HG03097 (cell line): ENCODE measurements at regions not wholly inside any gene's neighbourhood (a gene's known extent, or its start where the extent isn't known, plus 50 kb on each side); places are given as distances from the start of the nearest gene placed in this dataset.

Source experiments
- ATAC-seq: cut with Tn5 transposase; IDR thresholded peaks from one replicate; pipeline ENCODE4 v1.9.1; 2021; ENCODE audit not compliant: unreplicated experiment, low FRiP score

GRCh38 chr20:6882561-6883291, 115.2 kb downstream of the BMP2 start:
- ATAC-seq: no peak

- no peak for ATAC-seq
Observed at GRCh38 chr20:6884114-6884513, 116.6 kb downstream of the BMP2 start.

DNA sequence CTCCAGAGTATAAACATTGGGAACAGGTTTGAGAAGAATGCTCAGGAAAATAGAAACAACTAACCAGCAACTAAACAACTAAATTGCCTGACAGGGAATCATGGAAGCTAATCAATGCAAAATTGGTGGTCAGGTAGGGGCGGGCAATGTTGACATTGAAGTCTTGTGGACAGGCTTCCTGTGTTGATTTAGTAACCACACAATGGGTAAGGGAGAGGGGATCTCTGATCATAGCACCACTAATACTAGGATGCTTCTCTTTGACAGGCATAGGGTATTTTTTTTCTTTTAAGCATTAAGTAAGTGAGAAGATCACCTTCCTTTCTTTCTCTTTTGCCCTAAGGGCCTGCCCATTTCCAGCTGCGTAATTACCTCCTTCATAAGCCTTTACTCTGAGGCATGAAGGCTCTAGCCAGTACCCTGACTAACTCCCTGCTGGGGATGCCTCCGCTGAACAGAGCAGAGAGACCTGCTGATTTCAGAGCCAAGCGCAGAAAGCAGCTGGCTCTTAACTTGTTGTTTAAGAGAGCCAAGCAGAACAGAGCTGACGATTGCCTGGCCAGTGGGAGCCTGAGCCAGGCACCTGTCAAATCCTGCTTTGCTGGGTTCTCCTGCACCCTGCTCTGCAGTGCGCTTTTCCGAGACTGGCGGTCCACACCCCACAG, 118.7 kb downstream of the BMP2 start:
- no peak for ATAC-seq

GRCh38 chr20:6887966-6888365, 120.5 kb downstream of the BMP2 start:
- ATAC-seq: no peak

DNA sequence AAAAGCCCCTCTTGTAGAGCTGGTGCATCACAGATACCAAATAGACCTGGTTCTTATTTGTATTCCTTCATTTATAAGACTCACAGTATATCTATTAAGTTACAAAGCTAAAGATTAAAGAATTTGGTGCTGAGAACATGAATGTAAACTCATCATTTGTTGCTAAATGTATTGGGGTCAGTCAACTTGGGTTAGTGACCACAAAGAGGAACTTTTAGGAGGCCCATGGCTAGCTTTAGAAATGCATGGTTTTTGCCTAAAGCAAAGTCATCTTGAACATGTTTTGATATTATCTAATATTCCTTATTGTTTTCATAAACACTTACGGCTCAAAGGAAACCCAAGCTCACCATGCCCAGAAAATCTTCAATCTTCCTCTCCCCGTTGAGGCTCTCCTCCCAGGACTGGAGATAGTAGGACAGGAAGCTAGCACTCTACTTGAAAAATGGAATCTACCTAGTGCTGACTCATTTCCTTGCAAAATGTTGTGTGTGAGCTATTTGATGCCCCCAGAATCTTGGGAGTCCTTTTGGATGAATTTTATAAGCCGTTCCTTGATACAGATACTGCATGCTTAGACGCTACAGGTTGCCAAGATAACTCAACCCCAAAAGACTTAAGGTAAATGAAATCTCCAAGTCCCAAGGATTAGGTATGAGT, 121.4 kb downstream of the BMP2 start:
- ATAC-seq: no peak

GRCh38 chr20:6892724-6893123, 125.2 kb downstream of the BMP2 start:
- no peak for ATAC-seq

DNA sequence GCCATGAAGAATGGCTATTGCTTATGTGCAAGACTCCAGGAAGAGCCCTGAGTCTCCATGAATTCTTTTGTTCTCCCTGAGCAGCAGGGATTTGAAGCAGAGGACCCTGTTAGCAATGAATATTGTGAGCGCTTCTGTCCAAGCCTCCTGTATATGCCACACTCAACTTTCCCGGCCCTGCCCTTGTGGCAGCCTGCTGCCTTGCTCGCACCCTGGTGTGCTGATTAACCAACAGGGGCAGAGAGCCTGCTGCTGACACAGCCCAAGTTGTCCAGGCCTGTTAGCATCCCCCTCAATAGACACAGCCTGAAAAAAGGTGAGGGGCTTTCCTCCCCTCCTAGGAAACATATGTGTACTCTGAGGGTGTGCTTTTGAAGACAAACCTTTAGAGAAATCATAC, 131.4 kb downstream of the BMP2 start:
- ATAC-seq: no peak

DNA sequence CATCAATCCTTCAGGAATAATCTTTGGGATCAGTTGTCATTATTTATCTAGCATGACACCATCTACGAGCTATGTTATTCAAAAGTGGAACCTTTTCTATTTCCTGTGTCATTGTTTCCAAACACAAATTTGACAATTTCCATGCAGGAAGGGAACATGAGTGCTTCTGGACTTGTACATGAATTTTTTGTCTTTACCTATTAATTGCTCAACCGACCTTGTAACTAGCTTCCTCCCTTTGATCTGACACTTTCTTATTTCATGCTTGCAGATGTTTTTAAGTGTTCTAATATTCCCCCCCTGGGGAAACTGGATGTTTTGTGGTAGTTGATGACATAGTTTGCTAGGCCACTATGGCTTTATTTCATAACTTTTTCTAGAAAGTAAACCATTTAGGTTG, 139.4 kb downstream of the BMP2 start:
- ATAC-seq: no peak

- ATAC-seq: no peak
Observed at GRCh38 chr20:6908673-6909072, 141.2 kb downstream of the BMP2 start.

GRCh38 chr20:6909608-6910007, 142.1 kb downstream of the BMP2 start:
- ATAC-seq: no peak

- ATAC-seq: no peak
Observed at GRCh38 chr20:6914986-6915385, 147.5 kb downstream of the BMP2 start.

DNA sequence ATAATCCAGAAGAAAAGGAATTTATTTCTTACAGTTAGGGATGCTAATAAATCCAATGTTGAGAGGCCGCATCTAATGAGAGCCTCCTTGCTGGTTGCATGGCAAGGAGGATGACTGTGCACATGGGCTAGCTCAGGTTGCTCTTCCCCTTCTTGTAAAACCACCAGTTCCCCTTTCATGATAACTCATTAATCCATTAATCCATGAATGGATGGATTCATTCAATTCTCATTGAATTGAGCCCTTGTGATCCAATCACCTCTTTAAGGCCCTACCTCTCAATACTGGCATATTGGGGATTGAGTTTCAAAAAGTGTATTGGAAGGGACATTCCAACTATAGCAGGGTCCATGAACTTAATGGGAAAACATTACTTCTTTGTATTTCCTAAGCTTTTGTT, 149.5 kb downstream of the BMP2 start:
- ATAC-seq: no peak

DNA sequence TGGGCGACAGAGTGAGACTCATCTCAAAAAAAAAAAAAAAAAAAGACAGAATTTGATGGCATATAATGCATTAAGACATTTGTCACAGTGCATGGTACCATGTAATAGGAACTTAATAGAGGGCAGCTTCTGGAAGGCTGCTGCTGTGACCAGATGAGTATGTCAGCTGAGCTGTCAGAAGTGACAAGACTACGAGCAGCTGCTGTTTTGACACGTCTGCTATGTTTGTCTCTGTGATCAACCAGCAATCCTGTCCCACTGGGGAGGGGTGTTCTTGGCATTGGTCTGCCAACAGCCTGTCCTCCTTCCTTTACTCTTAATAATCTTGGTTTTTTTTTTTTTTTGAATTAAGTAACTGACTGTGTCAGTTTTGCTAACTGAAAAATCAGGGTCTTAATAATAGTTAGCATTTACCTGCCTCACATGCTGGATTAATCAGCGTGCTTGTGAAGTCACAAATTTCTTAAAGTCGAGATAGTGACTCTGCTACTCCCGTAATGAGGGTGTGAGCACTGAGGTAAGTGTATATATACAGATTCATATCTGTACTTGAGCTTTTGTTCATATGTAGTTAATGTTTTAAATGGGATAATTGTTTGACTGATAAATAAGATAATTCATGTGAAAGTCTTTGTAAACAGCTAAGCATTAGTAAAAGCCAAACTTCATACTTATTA, 152.4 kb downstream of the BMP2 start:
- ATAC-seq: no peak

DNA sequence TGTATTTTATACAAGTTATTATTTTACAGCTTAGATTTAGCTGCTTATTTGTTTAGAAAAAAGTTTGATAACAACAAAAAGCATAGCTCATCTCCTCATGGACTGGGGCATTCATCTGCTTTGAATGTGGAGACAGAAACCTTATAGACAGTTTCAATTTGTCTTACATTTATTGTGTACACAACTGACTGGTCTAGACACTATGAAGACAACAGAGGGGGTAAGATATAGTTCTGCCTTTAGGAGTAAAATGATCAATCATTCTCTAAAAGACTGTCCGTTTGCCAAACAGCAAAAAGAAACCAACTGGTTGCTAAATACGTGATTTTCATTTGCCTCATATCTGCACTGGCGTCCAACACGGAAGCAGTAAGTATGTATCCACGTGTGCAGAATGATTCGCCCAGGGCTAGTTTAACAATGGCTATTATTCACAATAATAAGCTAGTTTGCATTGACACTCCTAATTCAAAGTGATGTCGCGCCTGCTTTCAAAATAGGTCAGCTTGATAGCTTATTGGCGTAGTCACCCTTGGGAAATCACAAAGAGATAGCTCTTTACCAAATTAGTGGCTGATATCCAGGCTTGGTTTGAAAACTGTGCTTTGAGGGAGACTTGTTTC, 153.6 kb downstream of the BMP2 start:
- ATAC-seq: no peak

DNA sequence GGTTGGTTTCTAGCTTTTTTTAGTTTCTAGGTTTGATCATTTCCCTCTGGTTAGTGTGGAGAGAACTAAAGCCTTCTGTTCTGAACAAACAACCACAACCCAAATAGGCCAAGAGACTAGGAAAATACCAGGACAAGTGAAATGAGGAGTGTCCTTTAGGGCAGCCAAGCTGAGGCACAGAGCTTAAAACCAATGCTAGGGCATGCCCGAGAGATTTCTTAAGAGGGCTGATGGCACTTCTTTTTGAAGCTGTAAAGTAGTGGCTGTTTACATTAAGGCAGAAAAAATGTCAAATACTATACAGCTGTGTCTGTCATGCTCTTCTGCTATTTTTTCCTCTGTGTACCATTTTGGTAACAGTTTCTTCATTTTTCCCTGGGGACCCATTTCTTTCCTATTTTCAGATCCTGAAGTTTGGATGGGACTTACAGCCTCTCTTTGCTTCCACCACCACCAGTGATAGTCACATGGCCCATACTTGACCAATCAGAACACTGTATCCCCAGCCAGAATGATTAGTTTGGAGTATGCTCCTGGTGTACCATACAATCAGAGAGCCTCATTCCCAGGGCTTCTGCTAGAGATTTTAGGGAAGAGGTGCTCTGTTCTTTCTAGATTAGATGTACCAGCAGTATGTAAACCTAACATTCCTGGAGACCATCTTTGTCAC, 154.4 kb downstream of the BMP2 start:
- ATAC-seq: no peak

DNA sequence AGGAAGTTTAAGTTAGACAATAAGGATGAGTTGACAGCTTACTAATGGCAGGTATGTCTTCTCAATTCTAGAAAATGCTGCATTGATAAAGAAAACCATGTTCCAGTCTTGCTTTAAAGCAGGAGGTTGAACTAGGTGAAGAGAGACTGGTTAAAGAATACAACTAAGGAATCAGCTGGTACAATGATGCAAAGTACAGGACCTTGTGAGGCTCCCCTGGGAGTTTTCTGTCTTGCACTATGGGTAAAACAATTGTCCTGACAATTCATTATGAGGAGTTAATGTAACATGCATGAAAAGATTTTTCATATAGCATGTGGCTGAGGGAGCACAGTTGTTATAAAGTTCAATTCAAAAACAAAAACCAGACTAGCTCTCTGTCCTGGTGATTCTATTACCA, 157.2 kb downstream of the BMP2 start:
- ATAC-seq: no peak

GRCh38 chr20:6925744-6926278, 158.3 kb downstream of the BMP2 start:
- no peak for ATAC-seq

DNA sequence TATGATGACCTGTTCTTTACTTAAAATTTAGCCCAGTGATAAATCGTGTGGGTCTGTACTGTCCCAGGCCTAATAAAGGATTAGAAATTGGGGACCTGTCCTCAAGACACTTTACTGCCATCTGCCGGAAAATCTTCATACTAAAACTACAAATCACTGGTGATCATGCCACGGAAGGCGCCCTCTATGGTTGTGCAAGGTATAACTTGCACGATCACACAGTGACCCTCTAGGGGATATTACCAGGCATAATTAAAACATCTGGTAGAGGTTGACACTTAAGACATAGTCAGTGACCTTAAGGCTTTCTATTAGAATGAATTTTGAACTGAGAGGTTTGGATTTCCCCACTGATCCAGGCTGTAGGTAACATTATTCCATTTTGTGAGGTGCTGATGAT, 172.6 kb downstream of the BMP2 start:
- ATAC-seq: no peak

DNA sequence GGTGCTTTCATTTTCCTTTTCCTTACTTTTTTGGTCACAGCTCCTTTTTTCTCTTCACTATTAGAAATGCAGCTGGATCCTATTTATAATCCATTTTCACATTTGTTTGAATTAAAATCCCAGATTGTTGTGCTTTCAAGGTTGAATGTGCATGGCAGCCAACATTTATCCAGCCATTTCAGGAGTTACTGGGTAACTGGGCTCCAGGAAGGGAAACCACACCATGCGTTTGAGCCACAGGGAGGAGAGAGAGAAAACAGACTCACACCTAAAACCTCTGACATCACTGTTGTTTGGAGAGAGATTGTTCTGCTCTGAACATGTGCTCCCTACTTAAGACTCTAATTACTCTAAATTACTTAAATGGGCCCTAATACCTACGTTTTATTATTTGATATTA, 173.4 kb downstream of the BMP2 start:
- ATAC-seq: no peak

GRCh38 chr20:6941571-6941970, 174.1 kb downstream of the BMP2 start:
- no peak for ATAC-seq
